Upper lobe of left lung (tissue), 6 donors: ENCODE measurements at regions not wholly inside any gene's neighbourhood (a gene's known extent, or its start where the extent isn't known, plus 50 kb on each side); places are given as distances from the start of the nearest gene placed in this dataset.

Source experiments
- ATAC-seq, 2 donors: fragments of 200-7000 bp; cut with Tn5 transposase; one replicate each; pipeline ENCODE4 v1.9.1; 2022; ENCODE audit warnings: mild to moderate bottlenecking in 2 of 2, moderate library complexity in 2 of 2; ENCODE audit not compliant: low FRiP score in 2 of 2
- DNase-seq, 2 donors: peaks; one replicate each; pipeline ENCODE4 v3.0.0-alpha.2; 2019 to 2020
- H3K27ac ChIP-seq, 4 donors: fragments of 200-600 bp; sonication (generic); one replicate each; pipeline ENCODE4 v1.5.1; 2016 to 2019
- H3K27me3 ChIP-seq, 4 donors: fragments of 200-600 bp; sonication (generic); one replicate each; pipeline ENCODE4 v1.5.1; 2017 to 2019
- H3K36me3 ChIP-seq, 4 donors: fragments of 200-600 bp; sonication (generic); one replicate each; pipeline ENCODE4 v1.5.1; 2016 to 2019
- H3K4me1 ChIP-seq, 4 donors: fragments of 200-600 bp; sonication (generic); one replicate each; pipeline ENCODE4 v1.5.1; 2018 to 2019
- H3K4me3 ChIP-seq, 4 donors: fragments of 200-600 bp; sonication (generic); one replicate each; pipeline ENCODE4 v1.5.1; 2017 to 2019; ENCODE audit warnings: mild to moderate bottlenecking in 2 of 4, moderate library complexity in 1 of 4
- H3K9me3 ChIP-seq, 4 donors: fragments of 200-600 bp; sonication (generic); one replicate each; pipeline ENCODE4 v1.5.1; 2018 to 2019
- EP300 ChIP-seq, 4 donors: sonication (generic); formaldehyde crosslinking; IDR thresholded peaks; one replicate each; pipeline ENCODE4 v1.5.1; 2017; ENCODE audit warnings: antibody characterized with exemption in 4 of 4, control low read depth in 2 of 4
- POLR2A ChIP-seq, 4 donors: fragments of 450-650 bp; IDR thresholded peaks; one replicate each; pipeline ENCODE4 v1.5.1; 2016 to 2017; ENCODE audit warnings: antibody characterized with exemption in 4 of 4, mild to moderate bottlenecking in 2 of 4
- POLR2AphosphoS5 ChIP-seq, 2 donors: sonication (generic); formaldehyde crosslinking; IDR thresholded peaks; one replicate each; pipeline ENCODE4 v1.5.1; 2017; ENCODE audit warnings: antibody characterized with exemption in 2 of 2
- WGBS, 2 donors: methylation state at CpG; one replicate each; pipeline ENCODE4 v1.1.5; 2017 to 2018; 5-methylcytosine and 5-hydroxymethylcytosine counted together
- TF ChIP-seq, protein P1 (sequence below), 6 experiments: fragments of 450-650 bp in 4 of 6; fragments of 200-600 bp in 2 of 6; sonication (generic) in 2 of 6; IDR thresholded peaks; one replicate each; pipeline ENCODE4 v1.5.1; 2016 to 2019; ENCODE audit warnings: antibody characterized with exemption in 6 of 6
- donor health status: DM: no; HTN: no; CAD: no; lungs with moderate emphysema.
- donor health status: DM: no; HTN: yes; CAD: no; lungs with severe emphysema.

GRCh38 chr21:16071761-16072160 is 342.0 kb downstream of the USP25 start:
- Histone ChIP-seq H3K4me1 (no peaks in the 10 kb centered on the region), H3K9me3 (no peaks in the 10 kb centered on the region), H3K36me3 (no peaks in the 10 kb centered on the region), H3K27ac (no peak overlapping the region), H3K27me3 (no peaks in the 10 kb centered on the region), H3K4me3 (no peak overlapping the region)
- ATAC-seq: no peak
- no peak for DNase-seq
- TF ChIP-seq EP300 (IDR thresholded peaks at IDR 0.05): no peak
- TF ChIP-seq, protein P1, sequence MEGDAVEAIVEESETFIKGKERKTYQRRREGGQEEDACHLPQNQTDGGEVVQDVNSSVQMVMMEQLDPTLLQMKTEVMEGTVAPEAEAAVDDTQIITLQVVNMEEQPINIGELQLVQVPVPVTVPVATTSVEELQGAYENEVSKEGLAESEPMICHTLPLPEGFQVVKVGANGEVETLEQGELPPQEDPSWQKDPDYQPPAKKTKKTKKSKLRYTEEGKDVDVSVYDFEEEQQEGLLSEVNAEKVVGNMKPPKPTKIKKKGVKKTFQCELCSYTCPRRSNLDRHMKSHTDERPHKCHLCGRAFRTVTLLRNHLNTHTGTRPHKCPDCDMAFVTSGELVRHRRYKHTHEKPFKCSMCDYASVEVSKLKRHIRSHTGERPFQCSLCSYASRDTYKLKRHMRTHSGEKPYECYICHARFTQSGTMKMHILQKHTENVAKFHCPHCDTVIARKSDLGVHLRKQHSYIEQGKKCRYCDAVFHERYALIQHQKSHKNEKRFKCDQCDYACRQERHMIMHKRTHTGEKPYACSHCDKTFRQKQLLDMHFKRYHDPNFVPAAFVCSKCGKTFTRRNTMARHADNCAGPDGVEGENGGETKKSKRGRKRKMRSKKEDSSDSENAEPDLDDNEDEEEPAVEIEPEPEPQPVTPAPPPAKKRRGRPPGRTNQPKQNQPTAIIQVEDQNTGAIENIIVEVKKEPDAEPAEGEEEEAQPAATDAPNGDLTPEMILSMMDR (IDR thresholded peaks at IDR 0.05): no peak
- TF ChIP-seq POLR2AphosphoS5 (IDR thresholded peaks at IDR 0.05): no peak
- no peak for TF ChIP-seq POLR2A (IDR thresholded peaks at IDR 0.05)
- 70 to 79% methylated on average over 2 of the region's 2 CpGs for WGBS, 2 donors

DNA sequence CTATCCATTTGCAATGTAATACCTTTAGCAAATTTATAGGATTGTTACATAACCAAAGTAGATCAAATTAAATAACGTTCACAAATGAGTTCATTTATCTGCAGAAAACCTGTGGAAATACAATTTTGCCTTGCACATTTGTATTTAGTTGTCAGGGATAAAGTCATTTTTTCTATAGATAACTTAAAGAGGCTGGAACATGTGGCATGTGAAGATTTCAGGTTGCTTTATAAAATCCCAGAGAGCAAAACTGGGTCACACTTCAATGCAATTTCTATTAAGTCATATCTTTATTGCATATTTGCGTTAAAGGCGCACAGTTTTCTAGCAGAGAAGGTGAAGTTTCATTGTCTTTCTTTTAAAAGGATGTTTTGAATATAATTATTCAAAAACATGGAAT is 342.4 kb downstream of the USP25 start:
- TF ChIP-seq POLR2AphosphoS5 (IDR thresholded peaks at IDR 0.05) (no peak), EP300 (IDR thresholded peaks at IDR 0.05) (no peak), POLR2A (IDR thresholded peaks at IDR 0.05) (no peak)
- TF ChIP-seq, protein P1 (IDR thresholded peaks at IDR 0.05): no peak
- DNase-seq: no peak
- Histone ChIP-seq H3K9me3 (no peaks in the 10 kb centered on the region), H3K4me3 (no peak overlapping the region), H3K4me1 (no peaks in the 10 kb centered on the region), H3K36me3 (no peaks in the 10 kb centered on the region), H3K27me3 (no peaks in the 10 kb centered on the region), H3K27ac (no peak overlapping the region)
- ATAC-seq: no peak
- 91 to 93% methylated on average over 3 of the region's 3 CpGs for WGBS, 2 donors

- Histone ChIP-seq H3K9me3 (no peaks in the 10 kb centered on the region), H3K36me3 (no peaks in the 10 kb centered on the region), H3K4me1 (no peaks in the 10 kb centered on the region), H3K27ac (no peak overlapping the region), H3K4me3 (no peak overlapping the region), H3K27me3 (no peaks in the 10 kb centered on the region)
- TF ChIP-seq POLR2A (IDR thresholded peaks at IDR 0.05): no peak
- TF ChIP-seq, protein P1 (IDR thresholded peaks at IDR 0.05): no peak
- DNase-seq (no peak), ATAC-seq (peak in 1 of 2 donors; percentile 65)
- 52 to 68% methylated on average over 6 of the region's 6 CpGs for WGBS, 2 donors
Observed at GRCh38 chr21:16072737-16073136, 343.0 kb downstream of the USP25 start.

DNA sequence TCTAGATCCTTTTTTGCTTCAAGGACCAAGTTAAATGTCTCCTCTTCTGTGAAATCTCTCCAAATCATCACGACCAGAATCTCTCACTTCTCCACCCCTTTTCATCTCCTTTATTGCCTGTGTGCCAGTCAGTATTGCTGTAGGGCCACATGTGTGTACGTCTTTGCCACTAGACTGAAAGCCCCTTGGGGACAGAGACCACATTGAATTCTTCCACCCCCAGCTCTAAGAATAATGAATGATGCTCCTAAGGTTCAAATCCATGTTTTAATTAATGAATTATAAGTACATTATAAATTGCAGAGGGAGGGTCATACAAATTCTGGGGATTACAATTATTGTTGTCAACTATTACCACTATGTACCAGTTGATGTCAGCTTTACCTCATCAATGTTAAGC is 343.8 kb downstream of the USP25 start:
- Histone ChIP-seq H3K4me3 (no peak overlapping the region), H3K27ac (no peak overlapping the region), H3K27me3 (no peaks in the 10 kb centered on the region), H3K36me3 (no peaks in the 10 kb centered on the region), H3K9me3 (no peaks in the 10 kb centered on the region), H3K4me1 (no peaks in the 10 kb centered on the region)
- TF ChIP-seq EP300 (IDR thresholded peaks at IDR 0.05): no peak
- TF ChIP-seq POLR2A (IDR thresholded peaks at IDR 0.05): no peak
- no peak for TF ChIP-seq POLR2AphosphoS5 (IDR thresholded peaks at IDR 0.05)
- TF ChIP-seq, protein P1 (IDR thresholded peaks at IDR 0.05): no peak
- ATAC-seq (no peak), DNase-seq (no peak)
- WGBS, 2 donors: 70 to 76% methylated on average over 2 of the region's 2 CpGs

DNA sequence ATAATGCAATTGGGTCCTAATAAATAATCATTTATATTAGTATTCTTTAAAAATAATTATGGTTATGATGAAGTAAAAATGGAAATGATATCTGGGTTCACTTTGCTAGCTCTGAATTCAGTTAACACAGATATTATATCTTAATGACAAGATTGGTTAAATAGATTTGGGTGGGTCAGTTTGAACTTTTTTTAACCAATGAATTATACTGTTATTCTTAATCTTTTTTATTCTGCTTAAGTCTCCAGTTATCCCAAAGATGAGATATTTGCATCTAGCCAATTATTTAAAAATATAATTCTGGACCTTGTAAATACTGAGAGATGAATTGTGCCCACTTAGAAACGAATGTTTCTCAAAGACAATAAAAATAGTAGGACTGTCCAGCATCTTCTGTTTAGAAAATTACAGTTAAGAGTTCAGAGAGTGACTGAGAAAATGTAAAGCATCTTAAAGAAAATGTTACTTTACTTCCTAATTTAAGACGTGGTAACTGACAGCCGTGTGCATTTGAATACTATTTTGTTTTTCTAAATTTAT is 345.2 kb downstream of the USP25 start:
- Histone ChIP-seq H3K36me3 (no peaks in the 10 kb centered on the region), H3K4me3 (no peak overlapping the region), H3K27me3 (no peaks in the 10 kb centered on the region), H3K4me1 (no peaks in the 10 kb centered on the region), H3K9me3 (no peaks in the 10 kb centered on the region), H3K27ac (no peak overlapping the region)
- WGBS, 2 donors: 78 to 81% methylated on average over 3 of the region's 3 CpGs
- DNase-seq: no peak
- ATAC-seq: no peak
- no peak for TF ChIP-seq POLR2AphosphoS5 (IDR thresholded peaks at IDR 0.05)
- no peak for TF ChIP-seq EP300 (IDR thresholded peaks at IDR 0.05)
- TF ChIP-seq, protein P1 (IDR thresholded peaks at IDR 0.05): no peak
- TF ChIP-seq POLR2A (IDR thresholded peaks at IDR 0.05): no peak
